Smooth muscle cell (in vitro differentiated cells): ENCODE measurements at regions not wholly inside any gene's neighbourhood (a gene's known extent, or its start where the extent isn't known, plus 50 kb on each side); places are given as distances from the start of the nearest gene placed in this dataset.

Experiments used
- DNase-seq: peaks from one replicate; lab custom pipeline; 2025; ENCODE audit not compliant: unreplicated experiment; lab: John Stamatoyannopoulos, UW
- H2AFZ ChIP-seq: fragments of 200-600 bp; sonication (generic); 2 replicates; pipeline ENCODE4 v1.6.0; 2016; ENCODE audit warnings: antibody characterized with exemption, low read depth, mild to moderate bottlenecking
- H3F3A ChIP-seq: fragments of 200-600 bp; sonication (generic); 2 replicates; pipeline ENCODE4 v1.6.0; 2017; ENCODE audit warnings: antibody characterized with exemption, low read depth
- H3K27ac ChIP-seq: fragments of 200-600 bp; sonication (generic); 2 replicates; pipeline ENCODE4 v1.5.1; 2016; ENCODE audit warnings: low read depth, mild to moderate bottlenecking
- H3K27me3 ChIP-seq: fragments of 200-600 bp; sonication (generic); 2 replicates; pipeline ENCODE4 v1.6.1; 2016; ENCODE audit warnings: low read depth, mild to moderate bottlenecking
- H3K36me3 ChIP-seq: fragments of 200-600 bp; sonication (generic); 2 replicates; pipeline ENCODE4 v1.5.1; 2016; ENCODE audit warnings: low read depth
- H3K4me1 ChIP-seq: fragments of 200-600 bp; sonication (generic); 2 replicates; pipeline ENCODE4 v1.5.1; 2016; ENCODE audit warnings: low read depth
- H3K4me2 ChIP-seq: fragments of 200-600 bp; sonication (generic); 2 replicates; pipeline ENCODE4 v1.6.0; 2016; ENCODE audit warnings: mild to moderate bottlenecking
- H3K4me3 ChIP-seq: fragments of 200-600 bp; sonication (generic); 2 replicates; pipeline ENCODE4 v1.5.1; 2016; ENCODE audit warnings: mild to moderate bottlenecking
- H3K79me2 ChIP-seq: fragments of 200-600 bp; sonication (generic); 2 replicates; pipeline ENCODE4 v1.6.0; 2016; ENCODE audit warnings: low read depth, mild to moderate bottlenecking
- H3K9ac ChIP-seq: fragments of 200-600 bp; sonication (generic); 2 replicates; pipeline ENCODE4 v1.6.0; 2016; ENCODE audit warnings: low read depth
- H3K9me3 ChIP-seq: fragments of 200-600 bp; sonication (generic); replicated peaks from 2 replicates; pipeline ENCODE4 v1.5.1; 2016; ENCODE audit warnings: low read depth
- H4K20me1 ChIP-seq: fragments of 200-600 bp; sonication (generic); 2 replicates; pipeline ENCODE4 v1.6.0; 2016; ENCODE audit warnings: low read depth
- CTCF ChIP-seq: fragments of 200-600 bp; sonication (generic); IDR thresholded peaks from 2 replicates; pipeline ENCODE4 v1.5.1; 2017; ENCODE audit warnings: borderline replicate concordance, mild to moderate bottlenecking, antibody characterized with exemption; ENCODE audit not compliant: insufficient read depth, poor library complexity, severe bottlenecking
- WGBS: methylation state at CpG from one replicate; pipeline ENCODE4 v1.1.7; 2016; ENCODE audit warnings: low lambda C conversion rate; 5-methylcytosine and 5-hydroxymethylcytosine counted together

- no peaks in the 10 kb centered on the region for H3F3A ChIP-seq
- H3K9me3 ChIP-seq, result no peaks in the 10 kb centered on the region
- no peak overlapping the region for H2AFZ ChIP-seq
- H3K36me3 ChIP-seq, result no peaks in the 10 kb centered on the region
- H3K4me2 ChIP-seq, result no peak overlapping the region
- H3K27me3 ChIP-seq, result peaks cover 5% of the 10 kb centered on the region
- H4K20me1 ChIP-seq, result no peaks in the 10 kb centered on the region
- H3K4me1 ChIP-seq, result no peaks in the 10 kb centered on the region
- DNase-seq, result no peak
- WGBS, result 95% methylated on average over 12 of the region's 14 CpGs
- no peak overlapping the region for H3K27ac ChIP-seq
- no peak for TF ChIP-seq CTCF
- no peak overlapping the region for H3K9ac ChIP-seq
- H3K79me2 ChIP-seq, result no peaks in the 10 kb centered on the region
- no peak overlapping the region for H3K4me3 ChIP-seq
These were observed 51.1 kb upstream of the BEGAIN start for GRCh38 chr14:100638211-100638855.

GRCh38 chr14:100639280-100639679, 52.1 kb upstream of the BEGAIN start:
- no peak overlapping the region for H3K4me3 ChIP-seq
- TF ChIP-seq CTCF, result no peak
- no peak overlapping the region for H3K9ac ChIP-seq
- H4K20me1 ChIP-seq, result no peaks in the 10 kb centered on the region
- WGBS, result 97% methylated on average over 6 of the region's 6 CpGs
- peaks cover 5% of the 10 kb centered on the region for H3K27me3 ChIP-seq
- no peaks in the 10 kb centered on the region for H3K79me2 ChIP-seq
- no peaks in the 10 kb centered on the region for H3K4me1 ChIP-seq
- H2AFZ ChIP-seq, result no peak overlapping the region
- no peaks in the 10 kb centered on the region for H3K9me3 ChIP-seq
- H3K36me3 ChIP-seq, result no peaks in the 10 kb centered on the region
- H3K27ac ChIP-seq, result no peak overlapping the region
- no peaks in the 10 kb centered on the region for H3F3A ChIP-seq
- no peak for DNase-seq
- H3K4me2 ChIP-seq, result no peak overlapping the region

DNA sequence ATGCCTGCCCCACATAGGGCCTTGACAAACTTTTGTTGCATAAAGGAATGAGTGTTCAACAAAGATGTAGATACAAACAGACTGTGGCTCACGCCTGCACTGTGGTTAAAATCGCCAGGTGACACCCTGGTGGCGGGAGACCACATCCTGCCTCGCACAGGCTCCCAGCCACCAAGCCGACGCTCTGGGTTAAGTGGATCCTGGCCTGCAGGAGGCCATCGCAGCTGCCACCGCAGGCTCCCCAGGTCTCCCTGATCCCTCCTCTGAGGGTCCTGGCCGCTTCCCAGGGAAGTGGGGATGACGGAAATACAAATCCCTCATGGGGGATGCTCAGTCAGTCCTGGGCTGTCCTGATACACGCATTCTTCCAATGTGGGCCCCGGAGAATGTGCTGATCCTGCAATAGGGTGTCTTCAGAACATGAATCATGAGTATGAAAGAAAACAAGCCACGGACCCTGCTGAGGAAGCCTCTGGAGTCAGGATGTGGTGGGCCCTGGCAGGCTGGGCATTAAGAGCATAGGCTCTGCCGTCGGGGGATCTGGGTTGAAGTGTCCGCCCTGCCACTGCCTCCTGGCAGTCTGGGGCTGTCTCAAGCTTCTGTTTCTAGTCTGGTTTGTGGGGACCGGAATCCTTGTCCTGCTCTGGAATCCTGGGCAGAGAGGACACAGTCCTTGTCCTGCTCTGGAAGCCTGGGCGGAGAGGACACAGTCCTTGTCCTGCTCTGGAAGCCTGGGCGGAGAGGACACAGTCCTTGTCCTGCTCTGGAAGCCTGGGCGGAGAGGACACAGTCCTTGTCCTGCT, 53.5 kb upstream of the BEGAIN start:
- no peaks in the 10 kb centered on the region for H4K20me1 ChIP-seq
- no peak overlapping the region for H2AFZ ChIP-seq
- no peaks in the 10 kb centered on the region for H3F3A ChIP-seq
- no peaks in the 10 kb centered on the region for H3K79me2 ChIP-seq
- no peak overlapping the region for H3K9ac ChIP-seq
- WGBS, result 58% methylated on average over 20 of the region's 20 CpGs
- H3K4me1 ChIP-seq, result peaks cover 5% of the 10 kb centered on the region
- peak overlapping the region; percentile 51 for H3K27ac ChIP-seq
- no peak overlapping the region for H3K4me2 ChIP-seq
- no peak for DNase-seq
- H3K27me3 ChIP-seq, result no peaks in the 10 kb centered on the region
- H3K4me3 ChIP-seq, result no peak overlapping the region
- no peaks in the 10 kb centered on the region for H3K9me3 ChIP-seq
- no peak for TF ChIP-seq CTCF
- H3K36me3 ChIP-seq, result no peaks in the 10 kb centered on the region
